ENCODE measurements at regions not wholly inside any gene's neighbourhood (a gene's known extent, or its start where the extent isn't known, plus 50 kb on each side); places are given as distances from the start of the nearest gene placed in this dataset.

DNA sequence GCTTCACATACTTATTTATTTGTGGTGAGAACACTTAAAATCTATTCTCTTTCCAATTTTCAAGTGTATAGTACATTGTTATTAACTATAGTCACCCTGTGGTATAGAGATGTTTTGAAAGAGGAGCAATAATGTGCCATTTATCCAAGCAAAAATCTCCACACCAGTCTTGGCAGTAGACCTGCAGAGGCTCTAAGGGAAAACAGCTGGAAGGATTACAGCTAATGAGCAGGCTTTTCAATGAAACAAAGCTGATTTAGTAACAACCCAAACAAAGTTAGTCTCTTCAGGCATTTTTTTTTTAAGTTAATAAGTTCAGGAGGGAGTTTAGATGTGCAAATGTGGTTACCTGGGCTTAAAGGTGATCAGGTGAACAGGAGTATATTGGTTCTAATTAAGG lies 101.9 kb downstream of the EVX1 start:
- no peak for DNase-seq (ENCODE audit: low read depth, low spot score)

More for the DNA sequence above, 101.9 kb downstream of the EVX1 start:
- no peak overlapping the region for H3K9ac ChIP-seq (replicated peaks; ENCODE audit: extremely low read depth, insufficient read depth, low read length)
- intact Hi-C loops (cut with micrococcal nuclease) (no loop called here), dilution Hi-C loops (cut with MboI; ENCODE audit: extremely low pct_ligation_motif_present, low sequenced_read_pairs) (no loop called here)
- no peak overlapping the region for H3K4me3 ChIP-seq (replicated peaks in 1 of 3; ENCODE audit: insufficient read depth in 1 of 3, low read depth in 1 of 3, low read length in 3 of 3)
- H3K27me3 ChIP-seq (ENCODE audit: control insufficient read depth in 2 of 2, insufficient read depth in 2 of 2, low read length in 2 of 2): peaks cover 10 to 18% of the 10 kb centered on the region in 2 experiments
- no peak for FAIRE-seq
- TF ChIP-seq POLR2AphosphoS5 (IDR thresholded peaks at IDR 0.05; ENCODE audit: insufficient read depth, low read depth, low read length): no peak
- TF ChIP-seq MYC (IDR thresholded peaks at IDR 0.05; ENCODE audit: low read depth, low read length): no peak
- TF ChIP-seq FOS (IDR thresholded peaks at IDR 0.05; ENCODE audit: borderline replicate concordance, insufficient read depth, low read length): no peak
- TF ChIP-seq POLR2A (IDR thresholded peaks at IDR 0.05; ENCODE audit: low read depth, low read length): no peak
- no peak for TF ChIP-seq MAX (IDR thresholded peaks at IDR 0.05; ENCODE audit: insufficient read depth, insufficient read length)
- TF ChIP-seq EZH2 (IDR thresholded peaks at IDR 0.05; ENCODE audit: borderline replicate concordance, low read depth, low read length, severe bottlenecking): no peak
- TF ChIP-seq, protein P1, sequence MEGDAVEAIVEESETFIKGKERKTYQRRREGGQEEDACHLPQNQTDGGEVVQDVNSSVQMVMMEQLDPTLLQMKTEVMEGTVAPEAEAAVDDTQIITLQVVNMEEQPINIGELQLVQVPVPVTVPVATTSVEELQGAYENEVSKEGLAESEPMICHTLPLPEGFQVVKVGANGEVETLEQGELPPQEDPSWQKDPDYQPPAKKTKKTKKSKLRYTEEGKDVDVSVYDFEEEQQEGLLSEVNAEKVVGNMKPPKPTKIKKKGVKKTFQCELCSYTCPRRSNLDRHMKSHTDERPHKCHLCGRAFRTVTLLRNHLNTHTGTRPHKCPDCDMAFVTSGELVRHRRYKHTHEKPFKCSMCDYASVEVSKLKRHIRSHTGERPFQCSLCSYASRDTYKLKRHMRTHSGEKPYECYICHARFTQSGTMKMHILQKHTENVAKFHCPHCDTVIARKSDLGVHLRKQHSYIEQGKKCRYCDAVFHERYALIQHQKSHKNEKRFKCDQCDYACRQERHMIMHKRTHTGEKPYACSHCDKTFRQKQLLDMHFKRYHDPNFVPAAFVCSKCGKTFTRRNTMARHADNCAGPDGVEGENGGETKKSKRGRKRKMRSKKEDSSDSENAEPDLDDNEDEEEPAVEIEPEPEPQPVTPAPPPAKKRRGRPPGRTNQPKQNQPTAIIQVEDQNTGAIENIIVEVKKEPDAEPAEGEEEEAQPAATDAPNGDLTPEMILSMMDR (IDR thresholded peaks at IDR 0.05; ENCODE audit: extremely low read depth in 1 of 2, insufficient read depth in 1 of 2, low read depth in 1 of 2, low read length in 2 of 2): no peak
- no peak for TF ChIP-seq GATA2 (IDR thresholded peaks at IDR 0.05; ENCODE audit: insufficient read depth, insufficient read length, low read depth, low read length)
- TF ChIP-seq JUN (IDR thresholded peaks at IDR 0.05; ENCODE audit: borderline replicate concordance, insufficient read depth, insufficient read length, low read depth): no peak
- ChIA-PET POLR2A (no interaction called here), CTCF (interaction anchor here (0.6 to 1.4 kb wide), 3 partner anchors 12 to 150 kb away, joined by 3 to 4 read pairs (median 3); no protein-coding TSS in a partner anchor)
- H3K4me2 ChIP-seq (ENCODE audit: insufficient read depth, low read length): no peak overlapping the region
- H3K27ac ChIP-seq (ENCODE audit: insufficient read depth, low read depth, low read length): no peak overlapping the region
- no peaks in the 10 kb centered on the region for H3K9me1 ChIP-seq (replicated peaks; ENCODE audit: control insufficient read depth, extremely low read depth, insufficient read depth, low read length)
- no peak overlapping the region for H2AFZ ChIP-seq (ENCODE audit: low read depth, low read length)
- no peaks in the 10 kb centered on the region for H3K79me2 ChIP-seq (ENCODE audit: control insufficient read depth, insufficient read depth, low read length)
- H3K36me3 ChIP-seq (ENCODE audit: control insufficient read depth in 2 of 2, extremely low read depth in 1 of 2, insufficient read depth in 2 of 2, low read length in 2 of 2): no peaks in the 10 kb centered on the region
- no peaks in the 10 kb centered on the region for H3K9me3 ChIP-seq (replicated peaks; ENCODE audit: control insufficient read depth, insufficient read depth, low read length)
- no peaks in the 10 kb centered on the region for H3K4me1 ChIP-seq (ENCODE audit: control insufficient read depth, extremely low read depth, insufficient read depth, low read length)
- no peaks in the 10 kb centered on the region for H4K20me1 ChIP-seq (replicated peaks; ENCODE audit: control insufficient read depth, extremely low read depth, insufficient read depth, low read length)
- no TSS peak for BruUV-seq (replicated peaks)
